RWPE1 (cell line): ENCODE measurements at regions not wholly inside any gene's neighbourhood (a gene's known extent, or its start where the extent isn't known, plus 50 kb on each side); places are given as distances from the start of the nearest gene placed in this dataset.

ENCODE experiments used
- CTCF ChIA-PET: fragments of 350-600 bp; sonication (Branson Sonifier 250); formaldehyde crosslinking; extraction: SDS; loops from one replicate; lab custom pipeline; 2021; lab: Yijun Ruan, JAX
- POLR2A ChIA-PET: fragments of 400-600 bp; formaldehyde crosslinking; extraction: SDS; loops from one replicate; lab custom pipeline; 2020; ENCODE audit warnings: antibody characterized with exemption; ENCODE audit not compliant: low non-redundant PET; lab: Yijun Ruan, JAX
- DNase-seq: peaks from one replicate; pipeline ENCODE4 v3.0.0; 2012; ENCODE audit warnings: low spot score
- H3K27ac ChIP-seq: fragments of 450-650 bp; 2 replicates; pipeline ENCODE4 v1.5.1; 2017
- TF ChIP-seq, protein P1 (sequence below): fragments of 450-650 bp; conservative IDR thresholded peaks from 2 replicates; pipeline ENCODE4 v1.5.1; 2017; ENCODE audit warnings: low read depth, mild to moderate bottlenecking

DNA sequence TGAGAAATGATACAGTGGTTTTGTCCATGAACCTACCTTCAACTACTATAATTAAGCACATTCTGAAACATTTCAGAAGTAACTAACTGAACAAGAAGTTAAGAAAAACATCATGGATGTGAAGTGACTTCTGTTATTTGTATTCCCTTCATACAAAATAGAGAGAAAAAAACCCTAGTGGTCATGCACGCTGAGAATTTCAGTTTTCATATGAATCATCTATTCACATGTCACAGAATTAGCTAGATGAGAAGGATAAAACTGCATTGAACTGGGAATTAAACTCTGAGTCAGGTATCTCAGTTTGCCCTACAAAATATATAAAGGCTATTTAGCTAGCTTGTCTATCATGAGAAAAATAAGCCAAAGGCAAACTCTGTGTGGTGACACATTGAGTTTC, 451.8 kb upstream of the FTMT start:
- CTCF ChIA-PET: interaction anchor here (0.6 to 1.1 kb wide), 2 partner anchors 23 to 142 kb away, joined by 3 read pairs; no protein-coding TSS in a partner anchor

DNA sequence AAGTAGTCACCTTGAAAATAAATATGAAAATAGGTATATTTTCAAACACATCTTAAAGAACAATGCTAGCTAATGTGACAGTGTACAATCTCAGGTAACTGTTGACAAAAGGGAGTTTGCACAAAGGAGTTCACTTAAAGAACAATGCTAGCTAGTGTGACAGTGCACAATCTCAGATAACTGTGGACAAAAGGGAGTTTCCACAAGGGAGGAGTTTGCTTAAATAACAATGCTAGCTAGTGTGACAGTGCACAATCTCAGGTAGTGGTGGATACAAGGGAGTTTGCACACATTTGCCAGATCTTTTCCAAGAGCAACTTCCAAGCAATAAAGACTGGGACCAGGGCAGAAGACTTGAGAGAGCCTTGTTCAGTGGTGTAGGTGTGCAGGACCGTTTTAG, 442.9 kb upstream of the FTMT start:
- CTCF ChIA-PET: interaction anchor here (0.6 kb wide), 1 partner anchor 185 kb away, joined by 3 read pairs; no protein-coding TSS in a partner anchor
- no peak for DNase-seq
- POLR2A ChIA-PET: no interaction called here
- TF ChIP-seq, protein P1, sequence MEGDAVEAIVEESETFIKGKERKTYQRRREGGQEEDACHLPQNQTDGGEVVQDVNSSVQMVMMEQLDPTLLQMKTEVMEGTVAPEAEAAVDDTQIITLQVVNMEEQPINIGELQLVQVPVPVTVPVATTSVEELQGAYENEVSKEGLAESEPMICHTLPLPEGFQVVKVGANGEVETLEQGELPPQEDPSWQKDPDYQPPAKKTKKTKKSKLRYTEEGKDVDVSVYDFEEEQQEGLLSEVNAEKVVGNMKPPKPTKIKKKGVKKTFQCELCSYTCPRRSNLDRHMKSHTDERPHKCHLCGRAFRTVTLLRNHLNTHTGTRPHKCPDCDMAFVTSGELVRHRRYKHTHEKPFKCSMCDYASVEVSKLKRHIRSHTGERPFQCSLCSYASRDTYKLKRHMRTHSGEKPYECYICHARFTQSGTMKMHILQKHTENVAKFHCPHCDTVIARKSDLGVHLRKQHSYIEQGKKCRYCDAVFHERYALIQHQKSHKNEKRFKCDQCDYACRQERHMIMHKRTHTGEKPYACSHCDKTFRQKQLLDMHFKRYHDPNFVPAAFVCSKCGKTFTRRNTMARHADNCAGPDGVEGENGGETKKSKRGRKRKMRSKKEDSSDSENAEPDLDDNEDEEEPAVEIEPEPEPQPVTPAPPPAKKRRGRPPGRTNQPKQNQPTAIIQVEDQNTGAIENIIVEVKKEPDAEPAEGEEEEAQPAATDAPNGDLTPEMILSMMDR: no peak
- no peak overlapping the region for H3K27ac ChIP-seq

More for the DNA sequence above, 451.8 kb upstream of the FTMT start:
- DNase-seq: no peak
- POLR2A ChIA-PET: no interaction called here
- H3K27ac ChIP-seq: no peak overlapping the region
- TF ChIP-seq, protein P1: no peak

DNA sequence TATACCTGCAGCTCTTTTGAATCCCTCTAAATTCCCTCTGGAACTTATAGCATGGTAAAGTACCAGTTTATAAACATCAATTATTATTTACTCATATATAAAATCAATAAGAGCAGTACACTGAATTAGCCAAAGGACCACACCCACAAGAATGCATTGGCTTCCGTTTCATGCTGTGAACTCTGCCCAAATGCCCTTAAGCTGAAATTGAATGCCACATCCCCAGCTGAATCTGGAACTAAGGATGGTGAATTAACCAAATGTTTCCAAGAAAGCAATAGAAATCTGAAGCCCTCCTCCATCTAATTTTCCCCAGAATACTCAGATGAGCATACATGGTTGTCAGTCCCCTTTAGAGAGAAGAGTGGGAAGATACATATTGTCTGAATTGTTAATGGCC, 436.4 kb upstream of the FTMT start:
- ChIA-PET POLR2A (no interaction called here), CTCF (interaction anchor here (0.6 kb wide), 1 partner anchor 39 kb away, joined by 5 read pairs; no protein-coding TSS in a partner anchor)
- DNase-seq: no peak
- H3K27ac ChIP-seq: no peak overlapping the region
- TF ChIP-seq, protein P1: no peak

DNA sequence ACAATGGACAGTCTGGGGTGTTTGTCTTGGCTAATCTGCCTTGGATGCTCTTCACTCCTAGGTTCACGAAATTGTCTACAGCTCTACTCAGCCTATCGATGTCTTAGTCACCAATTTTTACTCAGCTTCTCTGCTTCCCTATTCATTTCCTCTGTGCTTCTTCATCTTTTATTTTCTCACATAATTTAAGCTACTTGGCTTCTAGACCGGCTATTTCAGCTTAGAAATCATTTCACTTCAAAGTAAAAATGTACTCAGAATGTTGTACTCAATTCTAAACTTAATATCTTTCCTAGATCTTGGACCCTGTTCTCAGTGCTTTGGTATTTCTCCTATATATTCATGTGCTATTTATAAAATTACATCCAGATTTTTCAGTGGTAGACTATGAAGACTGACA, 430.0 kb upstream of the FTMT start:
- CTCF ChIA-PET: interaction anchor here (0.8 kb wide), 1 partner anchor 25 kb away, joined by 5 read pairs; no protein-coding TSS in a partner anchor
- no peak overlapping the region for H3K27ac ChIP-seq
- DNase-seq: no peak
- TF ChIP-seq, protein P1: no peak
- POLR2A ChIA-PET: no interaction called here

DNA sequence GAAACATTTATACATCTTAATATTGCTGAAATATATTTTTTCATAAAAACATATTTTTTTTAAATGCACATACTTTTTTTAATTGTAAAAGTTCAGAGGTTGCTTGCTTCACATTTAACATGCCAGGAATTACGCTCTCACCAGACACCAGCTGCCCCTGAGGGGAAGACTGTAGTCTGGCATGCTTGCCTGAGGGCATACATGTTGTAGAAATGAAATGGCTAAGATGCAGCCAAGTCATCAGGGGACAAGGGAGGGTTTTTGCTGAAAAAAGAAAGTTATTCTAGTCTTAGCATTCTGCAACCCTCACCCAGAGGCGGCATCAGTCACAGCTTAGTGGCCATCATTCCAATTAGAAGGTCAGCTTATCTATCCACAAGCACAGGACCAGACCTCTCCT, 426.7 kb upstream of the FTMT start:
- TF ChIP-seq, protein P1: no peak
- CTCF ChIA-PET: interaction anchor here (0.6 kb wide), 1 partner anchor 412 kb away, joined by 14 read pairs; no protein-coding TSS in a partner anchor
- no peak for DNase-seq
- POLR2A ChIA-PET: no interaction called here
- no peak overlapping the region for H3K27ac ChIP-seq

DNA sequence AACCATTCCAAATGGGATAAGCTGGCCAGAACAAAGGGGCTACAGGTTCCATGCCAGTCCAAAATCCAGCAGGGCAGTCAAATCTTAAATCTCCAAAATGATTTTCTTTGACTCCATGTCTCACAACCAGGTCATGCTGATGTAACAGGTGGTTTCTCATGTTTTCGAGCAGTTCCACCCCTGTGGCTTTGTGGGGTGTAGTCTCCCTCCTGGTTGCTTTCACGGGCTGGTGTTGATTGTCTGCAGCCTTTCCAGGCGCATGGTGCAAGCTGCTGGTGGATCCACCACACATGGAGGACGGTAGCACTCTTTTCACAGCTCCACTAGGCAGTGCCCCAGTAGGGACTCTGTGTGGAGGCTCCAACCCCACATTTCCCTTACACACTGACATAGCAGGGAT, 425.5 kb upstream of the FTMT start:
- no peak overlapping the region for H3K27ac ChIP-seq
- TF ChIP-seq, protein P1: no peak
- POLR2A ChIA-PET: no interaction called here
- DNase-seq: no peak
- CTCF ChIA-PET: no interaction called here
